OCI-LY3 (cell line): ENCODE measurements at regions not wholly inside any gene's neighbourhood (a gene's known extent, or its start where the extent isn't known, plus 50 kb on each side); places are given as distances from the start of the nearest gene placed in this dataset.

Experiments used
- H2AFZ ChIP-seq: fragments of 200-600, 300-600 bp; shearing (Covaris generic); 2 replicates; pipeline ENCODE4 v1.6.0; 2014; ENCODE audit warnings: antibody characterized with exemption, low read depth, low read length
- H3K27ac ChIP-seq: fragments of 200-600, 300-600 bp; sonication (generic); 2 replicates; pipeline ENCODE4 v1.5.1; 2014; ENCODE audit warnings: mild to moderate bottlenecking, low read length, moderate library complexity, mixed read lengths
- H3K27me3 ChIP-seq: fragments of 200-600, 300-600 bp; sonication (generic); 2 replicates; pipeline ENCODE4 v1.6.1; 2014; ENCODE audit warnings: low read depth, low read length, mixed read lengths
- H3K36me3 ChIP-seq: fragments of 200-600, 300-600 bp; sonication (generic); replicated peaks from 2 replicates; pipeline ENCODE3; 2014; ENCODE audit warnings: low read depth, low read length, mixed read lengths
- H3K4me1 ChIP-seq: fragments of 300-600, 200-600 bp; sonication (generic); 2 replicates; pipeline ENCODE4 v1.6.1; 2014; ENCODE audit warnings: low read length, mixed read lengths
- H3K4me2 ChIP-seq: fragments of 200-600, 300-600 bp; sonication (generic); 2 replicates; pipeline ENCODE4 v1.6.1; 2014; ENCODE audit warnings: low read length, mixed read lengths
- H3K4me3 ChIP-seq: fragments of 300-600, 200-600 bp; sonication (generic); 2 replicates; pipeline ENCODE4 v1.5.1; 2014; ENCODE audit warnings: antibody characterized with exemption, mild to moderate bottlenecking, low read length, moderate library complexity
- H3K79me2 ChIP-seq: fragments of 300-600, 200-600 bp; shearing (Covaris generic); 2 replicates; pipeline ENCODE4 v1.6.1; 2014; ENCODE audit warnings: mild to moderate bottlenecking, low read length, mixed read lengths
- H3K9ac ChIP-seq: fragments of 300-600, 200-600 bp; shearing (Covaris generic); 2 replicates; pipeline ENCODE4 v1.6.0; 2014; ENCODE audit warnings: mild to moderate bottlenecking, low read length, moderate library complexity
- H3K9me3 ChIP-seq: fragments of 200-600, 300-600 bp; shearing (Covaris generic); 2 replicates; pipeline ENCODE4 v1.6.1; 2014; ENCODE audit warnings: low read length, mixed read lengths; ENCODE audit not compliant: insufficient read depth
- H4K20me1 ChIP-seq: fragments of 200-600, 300-600 bp; sonication (generic); 2 replicates; pipeline ENCODE4 v1.6.1; 2016; ENCODE audit warnings: low read length, mixed read lengths; ENCODE audit not compliant: insufficient read depth
- EZH2phosphoT487 ChIP-seq: fragments of 200-600 bp; shearing (Covaris generic); IDR thresholded peaks from 2 replicates; pipeline ENCODE4 v1.6.1; 2018; ENCODE audit warnings: antibody characterized with exemption, mixed run types, low read depth
- TF ChIP-seq, protein P1 (sequence below): fragments of 200-600, 300-600 bp; sonication (generic); IDR thresholded peaks from 2 replicates; pipeline ENCODE4 v1.5.1; 2014; ENCODE audit warnings: antibody characterized with exemption, low read length, low read depth

DNA sequence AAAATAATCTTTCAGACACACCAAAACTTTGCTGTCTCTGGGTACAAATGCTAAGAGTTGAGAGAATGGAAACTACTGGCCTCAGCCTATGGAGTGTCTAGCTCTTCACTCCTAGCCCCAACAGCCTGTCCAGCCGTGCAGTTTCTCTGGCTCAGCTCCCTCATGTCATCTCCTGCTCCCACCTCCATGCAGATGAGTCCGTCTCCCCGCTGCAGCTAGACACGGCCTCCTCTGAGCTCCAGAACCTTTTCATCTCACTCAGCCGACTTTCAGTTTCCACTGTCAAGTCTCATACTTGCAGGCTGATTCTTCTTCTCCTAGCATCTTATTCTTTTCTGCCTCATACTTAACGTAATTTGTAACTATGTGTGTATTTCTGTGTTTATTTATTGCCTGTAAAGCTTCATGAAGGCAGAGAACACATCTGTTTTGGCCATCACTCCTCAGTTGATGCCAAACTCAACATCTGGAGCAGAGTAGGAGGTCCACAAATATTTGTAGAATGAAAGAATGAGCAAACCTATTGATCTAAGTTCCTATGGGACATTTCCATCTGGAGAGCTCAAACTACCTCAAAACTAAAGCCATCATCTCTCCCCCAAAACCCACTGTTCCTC is 139.8 kb upstream of the PWP1 start:
- H2AFZ ChIP-seq = no peak overlapping the region
- H3K9ac ChIP-seq = no peak overlapping the region
- H3K79me2 ChIP-seq = no peaks in the 10 kb centered on the region
- H4K20me1 ChIP-seq = no peaks in the 10 kb centered on the region
- H3K27me3 ChIP-seq = 0 out of 2 replicates have a peak, but pooled peaks cover 7% of the 10 kb centered on the region
- H3K4me3 ChIP-seq = no peak overlapping the region
- H3K4me2 ChIP-seq = no peak overlapping the region
- H3K9me3 ChIP-seq = no peaks in the 10 kb centered on the region
- no peak overlapping the region for H3K27ac ChIP-seq
- no peak for TF ChIP-seq EZH2phosphoT487
- TF ChIP-seq, protein P1, sequence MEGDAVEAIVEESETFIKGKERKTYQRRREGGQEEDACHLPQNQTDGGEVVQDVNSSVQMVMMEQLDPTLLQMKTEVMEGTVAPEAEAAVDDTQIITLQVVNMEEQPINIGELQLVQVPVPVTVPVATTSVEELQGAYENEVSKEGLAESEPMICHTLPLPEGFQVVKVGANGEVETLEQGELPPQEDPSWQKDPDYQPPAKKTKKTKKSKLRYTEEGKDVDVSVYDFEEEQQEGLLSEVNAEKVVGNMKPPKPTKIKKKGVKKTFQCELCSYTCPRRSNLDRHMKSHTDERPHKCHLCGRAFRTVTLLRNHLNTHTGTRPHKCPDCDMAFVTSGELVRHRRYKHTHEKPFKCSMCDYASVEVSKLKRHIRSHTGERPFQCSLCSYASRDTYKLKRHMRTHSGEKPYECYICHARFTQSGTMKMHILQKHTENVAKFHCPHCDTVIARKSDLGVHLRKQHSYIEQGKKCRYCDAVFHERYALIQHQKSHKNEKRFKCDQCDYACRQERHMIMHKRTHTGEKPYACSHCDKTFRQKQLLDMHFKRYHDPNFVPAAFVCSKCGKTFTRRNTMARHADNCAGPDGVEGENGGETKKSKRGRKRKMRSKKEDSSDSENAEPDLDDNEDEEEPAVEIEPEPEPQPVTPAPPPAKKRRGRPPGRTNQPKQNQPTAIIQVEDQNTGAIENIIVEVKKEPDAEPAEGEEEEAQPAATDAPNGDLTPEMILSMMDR = no peak
- no peaks in the 10 kb centered on the region for H3K36me3 ChIP-seq
- H3K4me1 ChIP-seq = no peaks in the 10 kb centered on the region

DNA sequence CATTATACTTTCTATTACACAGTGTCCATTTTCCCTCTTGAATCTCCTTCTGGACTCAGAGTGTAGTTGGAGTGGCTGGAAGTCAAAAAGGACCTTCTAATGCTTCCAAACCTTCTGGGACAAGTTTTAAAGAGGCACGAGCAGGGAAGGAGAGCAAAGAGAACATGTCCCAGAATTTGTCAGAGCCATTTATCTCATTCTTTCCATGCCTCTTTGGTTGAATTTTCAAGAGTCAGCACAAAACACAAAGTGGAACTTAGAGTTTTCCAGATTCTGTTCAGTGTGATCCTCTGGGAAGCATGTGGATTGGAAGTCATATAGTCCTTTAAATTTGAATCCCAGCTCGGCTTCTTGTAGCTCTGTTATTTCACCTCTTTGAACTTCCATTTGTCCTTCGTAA is 138.2 kb upstream of the PWP1 start:
- no peaks in the 10 kb centered on the region for H3K79me2 ChIP-seq
- H3K27me3 ChIP-seq = 0 out of 2 replicates have a peak, but pooled peaks cover 9% of the 10 kb centered on the region
- H3K9me3 ChIP-seq = no peaks in the 10 kb centered on the region
- H3K4me3 ChIP-seq = no peak overlapping the region
- H3K4me1 ChIP-seq = no peaks in the 10 kb centered on the region
- H3K4me2 ChIP-seq = no peak overlapping the region
- no peaks in the 10 kb centered on the region for H3K36me3 ChIP-seq
- H3K27ac ChIP-seq = no peak overlapping the region
- H4K20me1 ChIP-seq = no peaks in the 10 kb centered on the region
- no peak for TF ChIP-seq EZH2phosphoT487
- TF ChIP-seq, protein P1 = no peak
- H3K9ac ChIP-seq = no peak overlapping the region
- no peak overlapping the region for H2AFZ ChIP-seq

DNA sequence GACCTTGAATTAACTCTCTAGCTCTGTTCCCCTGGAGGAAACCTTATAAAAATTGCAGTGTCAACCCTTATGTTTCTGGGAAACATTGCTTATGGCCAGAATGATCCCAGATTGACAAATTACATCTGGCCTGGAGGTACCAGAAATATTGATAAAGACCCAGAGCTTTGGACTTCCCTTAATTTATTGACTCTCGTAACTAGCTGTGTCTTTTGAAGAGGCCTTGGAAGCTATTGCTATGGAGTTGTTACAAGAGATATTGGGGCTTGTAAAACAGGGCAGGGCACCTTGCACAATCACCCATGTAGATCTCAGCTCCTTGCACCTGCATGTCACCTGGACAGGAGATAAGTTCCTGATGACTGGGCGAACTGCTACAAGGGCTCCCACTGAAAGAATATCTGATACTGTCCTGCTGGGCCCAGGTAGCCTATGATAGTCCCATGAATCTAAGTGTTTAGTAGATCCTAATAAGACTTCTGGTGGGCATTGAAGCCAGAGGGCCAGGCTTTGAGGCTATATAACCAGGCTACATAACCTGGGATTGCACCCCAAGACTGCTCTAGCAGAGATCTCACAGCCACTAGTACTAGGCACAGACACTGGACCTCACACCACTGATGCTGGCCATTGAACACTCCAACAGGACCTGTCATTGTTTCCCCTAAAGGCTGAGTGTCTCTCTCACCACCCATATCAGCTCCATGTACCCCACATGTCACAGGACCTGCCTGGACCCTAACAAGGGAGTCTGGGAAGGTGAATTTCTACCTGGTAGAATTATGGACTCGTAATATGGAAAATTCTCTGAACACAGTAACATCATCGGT is 135.7 kb upstream of the PWP1 start:
- H3K9ac ChIP-seq = no peak overlapping the region
- no peaks in the 10 kb centered on the region for H3K4me1 ChIP-seq
- no peak for TF ChIP-seq EZH2phosphoT487
- TF ChIP-seq, protein P1 = no peak
- H3K9me3 ChIP-seq = no peaks in the 10 kb centered on the region
- H3K4me3 ChIP-seq = no peak overlapping the region
- no peaks in the 10 kb centered on the region for H4K20me1 ChIP-seq
- 0 out of 2 replicates have a peak, but pooled peaks cover 15% of the 10 kb centered on the region for H3K27me3 ChIP-seq
- no peaks in the 10 kb centered on the region for H3K36me3 ChIP-seq
- H3K79me2 ChIP-seq = no peaks in the 10 kb centered on the region
- no peak overlapping the region for H3K27ac ChIP-seq
- H3K4me2 ChIP-seq = no peak overlapping the region
- no peak overlapping the region for H2AFZ ChIP-seq

DNA sequence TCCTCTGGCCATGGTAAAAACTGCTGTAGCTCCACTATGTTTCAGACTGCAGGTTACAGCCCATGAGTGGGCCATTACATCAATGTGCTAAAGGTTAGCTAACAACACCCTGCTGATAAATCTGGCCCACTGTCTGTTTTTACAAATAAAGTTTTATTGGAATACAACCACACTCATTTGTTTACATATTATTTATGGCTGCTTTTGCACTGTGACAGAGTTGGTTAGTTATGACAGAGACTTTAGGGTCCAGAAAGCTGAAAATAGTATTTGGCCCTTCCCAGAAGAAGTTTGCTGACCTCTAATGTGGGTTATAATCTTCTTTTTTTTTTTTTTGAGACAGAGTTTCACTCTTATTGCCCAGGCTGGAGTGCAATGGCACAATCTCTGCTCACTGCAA is 134.2 kb upstream of the PWP1 start:
- Histone ChIP-seq H3K4me1 (no peaks in the 10 kb centered on the region), H3K4me3 (no peak overlapping the region), H3K27ac (no peak overlapping the region), H3K4me2 (no peak overlapping the region), H3K79me2 (no peaks in the 10 kb centered on the region), H3K9ac (no peak overlapping the region), H2AFZ (no peak overlapping the region), H3K27me3 (0 out of 2 replicates have a peak, but pooled peaks cover 15% of the 10 kb centered on the region), H3K36me3 (no peaks in the 10 kb centered on the region), H4K20me1 (no peaks in the 10 kb centered on the region), H3K9me3 (no peaks in the 10 kb centered on the region)
- TF ChIP-seq EZH2phosphoT487 = no peak
- TF ChIP-seq, protein P1 = no peak
